ENCODE measurements at regions not wholly inside any gene's neighbourhood (a gene's known extent, or its start where the extent isn't known, plus 50 kb on each side); places are given as distances from the start of the nearest gene placed in this dataset.

- H3K36me3 ChIP-seq (ENCODE audit: insufficient read depth, low read length, poor library complexity, severe bottlenecking), result no peaks in the 10 kb centered on the region
- peaks cover 3% of the 10 kb centered on the region for H3K27me3 ChIP-seq (replicated peaks; ENCODE audit: insufficient read depth, low read depth, low read length, poor library complexity)
- H3K4me1 ChIP-seq (ENCODE audit: insufficient read depth, low read length, poor library complexity, severe bottlenecking), result peaks cover 25% of the 10 kb centered on the region
- ChIA-PET CTCF (no interaction called here), POLR2A (ENCODE audit: low non-redundant PET) (no interaction called here)
- H3K4me3 ChIP-seq (ENCODE audit: low read depth, low read length, poor library complexity, severe bottlenecking), result no peak overlapping the region
- BruUV-seq (replicated peaks), result no TSS peak
- no peak for TF ChIP-seq CTCF (conservative IDR thresholded peaks at IDR 0.05; ENCODE audit: low read depth, low read length)
- no peak for TF ChIP-seq EZH2 (IDR thresholded peaks at IDR 0.05; ENCODE audit: borderline replicate concordance, low read depth, low read length, poor library complexity, severe bottlenecking)
- H3K27ac ChIP-seq (ENCODE audit: low read depth, low read length, poor library complexity, severe bottlenecking), result no peak overlapping the region
- DNase-seq (ENCODE audit: low spot score), result no peak
- H3K9me3 ChIP-seq (ENCODE audit: low read depth, low read length, poor library complexity, severe bottlenecking), result no peaks in the 10 kb centered on the region
- intact Hi-C loops (cut with micrococcal nuclease; ENCODE audit: unreplicated experiment), result loop anchor here (5.0 kb wide), 1 partner anchor 1601 kb away; no protein-coding TSS in a partner anchor
Observed at GRCh38 chr7:115683093-115683492, 347.5 kb downstream of the TFEC start.

GRCh38 chr7:115682507-115682906 is 348.1 kb downstream of the TFEC start:
- ChIA-PET CTCF (no interaction called here), POLR2A (ENCODE audit: low non-redundant PET) (no interaction called here)
- Histone ChIP-seq H3K9me3 (ENCODE audit: low read depth, low read length, poor library complexity, severe bottlenecking) (no peaks in the 10 kb centered on the region), H3K27ac (ENCODE audit: low read depth, low read length, poor library complexity, severe bottlenecking) (no peak overlapping the region), H3K36me3 (ENCODE audit: insufficient read depth, low read length, poor library complexity, severe bottlenecking) (no peaks in the 10 kb centered on the region), H3K4me1 (ENCODE audit: insufficient read depth, low read length, poor library complexity, severe bottlenecking) (peaks cover 25% of the 10 kb centered on the region), H3K27me3 (replicated peaks; ENCODE audit: insufficient read depth, low read depth, low read length, poor library complexity) (peaks cover 3% of the 10 kb centered on the region), H3K4me3 (ENCODE audit: low read depth, low read length, poor library complexity, severe bottlenecking) (no peak overlapping the region)
- intact Hi-C loops (cut with micrococcal nuclease; ENCODE audit: unreplicated experiment), result loop anchor here (5.0 kb wide), 1 partner anchor 1600 kb away; no protein-coding TSS in a partner anchor
- BruUV-seq (replicated peaks), result no TSS peak
- TF ChIP-seq CTCF (conservative IDR thresholded peaks at IDR 0.05; ENCODE audit: low read depth, low read length) (no peak), EZH2 (IDR thresholded peaks at IDR 0.05; ENCODE audit: borderline replicate concordance, low read depth, low read length, poor library complexity, severe bottlenecking) (no peak)
- DNase-seq (ENCODE audit: low spot score), result no peak

DNA sequence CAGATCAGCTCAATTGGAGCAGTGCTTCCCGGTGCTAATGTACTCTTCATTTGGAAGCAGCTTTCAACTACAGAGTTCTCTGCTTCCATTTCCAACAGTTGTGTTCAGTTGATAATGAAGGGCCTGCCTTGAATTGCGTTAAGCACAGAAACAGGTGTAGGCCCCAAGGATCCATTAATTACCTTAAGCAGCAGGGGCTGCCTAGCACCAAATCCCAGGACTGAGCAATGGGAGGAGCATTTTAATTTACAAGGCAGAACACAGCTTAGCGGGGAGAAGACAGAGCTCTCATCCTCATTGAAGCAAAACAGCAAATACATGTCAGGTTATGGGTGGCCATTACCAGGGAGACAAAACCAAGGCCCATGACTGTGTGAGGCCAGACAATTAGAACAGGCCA is 349.6 kb downstream of the TFEC start:
- no peaks in the 10 kb centered on the region for H3K36me3 ChIP-seq (ENCODE audit: insufficient read depth, low read length, poor library complexity, severe bottlenecking)
- BruUV-seq (replicated peaks), result no TSS peak
- peaks cover 28% of the 10 kb centered on the region for H3K4me1 ChIP-seq (ENCODE audit: insufficient read depth, low read length, poor library complexity, severe bottlenecking)
- no peak for TF ChIP-seq CTCF (conservative IDR thresholded peaks at IDR 0.05; ENCODE audit: low read depth, low read length)
- no peak for TF ChIP-seq EZH2 (IDR thresholded peaks at IDR 0.05; ENCODE audit: borderline replicate concordance, low read depth, low read length, poor library complexity, severe bottlenecking)
- ChIA-PET CTCF (no interaction called here), POLR2A (ENCODE audit: low non-redundant PET) (no interaction called here)
- no peaks in the 10 kb centered on the region for H3K9me3 ChIP-seq (ENCODE audit: low read depth, low read length, poor library complexity, severe bottlenecking)
- peaks cover 3% of the 10 kb centered on the region for H3K27me3 ChIP-seq (replicated peaks; ENCODE audit: insufficient read depth, low read depth, low read length, poor library complexity)
- H3K4me3 ChIP-seq (ENCODE audit: low read depth, low read length, poor library complexity, severe bottlenecking), result no peak overlapping the region
- intact Hi-C loops (cut with micrococcal nuclease; ENCODE audit: unreplicated experiment), result loop anchor here (5.0 kb wide), 1 partner anchor 1599 kb away; no protein-coding TSS in a partner anchor
- DNase-seq (ENCODE audit: low spot score), result no peak
- no peak overlapping the region for H3K27ac ChIP-seq (ENCODE audit: low read depth, low read length, poor library complexity, severe bottlenecking)

All from A673 (cell line).